ENCODE measurements at regions not wholly inside any gene's neighbourhood (a gene's known extent, or its start where the extent isn't known, plus 50 kb on each side); places are given as distances from the start of the nearest gene placed in this dataset.

DNA sequence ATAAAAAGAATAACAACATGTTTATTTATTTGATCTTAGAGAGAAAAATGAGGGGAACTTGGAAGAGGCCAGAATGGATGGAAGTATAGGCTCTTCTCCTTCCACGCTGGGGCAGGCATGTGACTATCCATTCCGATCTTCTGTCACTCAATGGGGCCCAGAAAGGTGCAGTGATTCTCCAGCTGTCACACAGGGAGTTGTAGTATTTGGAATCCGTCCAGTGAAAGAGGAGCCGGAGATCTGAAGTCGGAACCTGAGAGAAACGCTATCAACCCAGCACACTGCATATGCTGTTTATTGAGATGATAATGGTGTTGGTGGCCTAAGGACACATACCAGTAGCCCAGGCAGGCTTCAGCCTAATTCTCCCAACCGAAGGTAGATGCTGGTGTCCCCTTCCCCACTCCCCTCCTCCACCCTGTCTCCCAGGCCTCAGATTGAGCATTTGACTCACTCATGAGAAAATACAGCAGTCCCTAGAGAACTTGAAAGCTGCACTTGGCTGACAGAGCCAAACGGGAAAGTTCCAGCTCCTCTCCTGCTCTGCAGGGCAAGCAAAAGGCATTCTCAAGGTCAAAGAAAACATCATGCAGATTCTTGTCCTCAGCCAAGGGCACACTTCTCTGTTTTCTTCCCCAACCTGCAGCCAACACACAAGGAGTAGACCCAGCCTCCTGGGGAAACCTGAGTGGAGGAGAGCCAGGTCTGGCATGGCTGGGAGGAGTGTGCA, 100.4 kb downstream of the IRF2BPL start:
- DNase-seq (ENCODE audit: low read depth, low spot score): no peak
- in situ Hi-C loops (cut with HindIII; ENCODE audit: low sequenced_read_pairs): no loop called here
- TF ChIP-seq, protein P1, sequence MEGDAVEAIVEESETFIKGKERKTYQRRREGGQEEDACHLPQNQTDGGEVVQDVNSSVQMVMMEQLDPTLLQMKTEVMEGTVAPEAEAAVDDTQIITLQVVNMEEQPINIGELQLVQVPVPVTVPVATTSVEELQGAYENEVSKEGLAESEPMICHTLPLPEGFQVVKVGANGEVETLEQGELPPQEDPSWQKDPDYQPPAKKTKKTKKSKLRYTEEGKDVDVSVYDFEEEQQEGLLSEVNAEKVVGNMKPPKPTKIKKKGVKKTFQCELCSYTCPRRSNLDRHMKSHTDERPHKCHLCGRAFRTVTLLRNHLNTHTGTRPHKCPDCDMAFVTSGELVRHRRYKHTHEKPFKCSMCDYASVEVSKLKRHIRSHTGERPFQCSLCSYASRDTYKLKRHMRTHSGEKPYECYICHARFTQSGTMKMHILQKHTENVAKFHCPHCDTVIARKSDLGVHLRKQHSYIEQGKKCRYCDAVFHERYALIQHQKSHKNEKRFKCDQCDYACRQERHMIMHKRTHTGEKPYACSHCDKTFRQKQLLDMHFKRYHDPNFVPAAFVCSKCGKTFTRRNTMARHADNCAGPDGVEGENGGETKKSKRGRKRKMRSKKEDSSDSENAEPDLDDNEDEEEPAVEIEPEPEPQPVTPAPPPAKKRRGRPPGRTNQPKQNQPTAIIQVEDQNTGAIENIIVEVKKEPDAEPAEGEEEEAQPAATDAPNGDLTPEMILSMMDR (IDR thresholded peaks at IDR 0.05; ENCODE audit: low read depth, low read length): no peak
- no peak overlapping the region for H3K4me3 ChIP-seq (ENCODE audit: low read depth, low read length)

DNA sequence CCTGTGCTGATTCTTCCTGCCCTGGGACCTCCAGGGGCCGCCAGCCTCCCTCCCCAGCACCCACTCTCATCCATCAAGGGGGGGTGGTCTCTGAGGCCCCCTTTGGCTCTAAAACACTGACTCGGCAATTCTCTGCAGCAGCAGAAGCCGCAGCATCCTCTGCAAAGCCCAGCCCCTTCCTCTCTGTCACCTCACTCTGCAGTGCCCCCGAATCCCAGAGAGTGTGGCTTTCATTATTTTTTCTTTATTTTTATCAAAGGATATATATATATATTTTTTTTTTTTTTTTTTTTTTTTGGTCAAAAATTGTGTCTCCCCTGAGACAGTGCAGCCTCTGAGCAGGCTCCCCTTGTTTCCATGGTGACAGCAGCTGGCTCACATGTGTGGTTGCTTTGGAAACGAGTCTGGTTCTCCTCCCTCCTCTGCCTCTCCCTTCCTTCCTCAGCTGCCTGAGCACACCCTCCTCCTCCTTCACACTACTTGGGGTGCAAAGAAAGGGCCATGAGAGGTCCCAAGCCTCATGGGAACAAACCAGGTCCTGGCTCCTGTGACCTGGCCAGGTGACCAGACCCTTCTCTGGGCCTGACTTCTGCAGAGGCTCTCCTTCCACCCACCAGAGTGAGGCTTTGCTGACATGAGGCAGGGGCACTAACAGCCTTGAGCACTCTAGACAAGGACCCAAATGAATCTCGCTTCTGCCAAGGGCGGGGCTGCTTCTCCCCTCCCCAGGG, 100.5 kb downstream of the LRRC74A start:
- H3K4me3 ChIP-seq (ENCODE audit: low read depth, low read length): no peak overlapping the region
- in situ Hi-C loops (cut with HindIII; ENCODE audit: low sequenced_read_pairs): no loop called here
- TF ChIP-seq, protein P1 (IDR thresholded peaks at IDR 0.05; ENCODE audit: low read depth, low read length): no peak
- DNase-seq (ENCODE audit: low read depth, low spot score): no peak

DNA sequence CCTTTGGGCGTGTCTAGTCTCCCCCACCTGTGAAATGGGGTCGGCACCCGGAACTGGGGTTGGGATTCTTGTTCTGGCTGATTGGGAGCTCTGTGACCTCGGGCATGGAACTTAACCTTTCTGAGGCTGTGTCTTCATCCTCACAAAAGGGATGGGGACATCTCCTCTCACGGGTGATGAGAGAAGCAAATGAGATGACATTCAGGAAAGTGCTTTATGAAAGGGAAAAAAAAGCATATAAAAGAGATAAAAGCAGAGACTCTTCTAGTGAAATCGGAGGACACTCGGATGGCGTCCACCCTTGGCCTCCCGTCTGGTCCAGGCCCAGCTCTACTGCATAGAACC, 98.9 kb downstream of the LRRC74A start:
- DNase-seq (ENCODE audit: low read depth, low spot score): no peak
- TF ChIP-seq, protein P1 (IDR thresholded peaks at IDR 0.05; ENCODE audit: low read depth, low read length): no peak
- in situ Hi-C loops (cut with HindIII; ENCODE audit: low sequenced_read_pairs): no loop called here
- no peak overlapping the region for H3K4me3 ChIP-seq (ENCODE audit: low read depth, low read length)

DNA sequence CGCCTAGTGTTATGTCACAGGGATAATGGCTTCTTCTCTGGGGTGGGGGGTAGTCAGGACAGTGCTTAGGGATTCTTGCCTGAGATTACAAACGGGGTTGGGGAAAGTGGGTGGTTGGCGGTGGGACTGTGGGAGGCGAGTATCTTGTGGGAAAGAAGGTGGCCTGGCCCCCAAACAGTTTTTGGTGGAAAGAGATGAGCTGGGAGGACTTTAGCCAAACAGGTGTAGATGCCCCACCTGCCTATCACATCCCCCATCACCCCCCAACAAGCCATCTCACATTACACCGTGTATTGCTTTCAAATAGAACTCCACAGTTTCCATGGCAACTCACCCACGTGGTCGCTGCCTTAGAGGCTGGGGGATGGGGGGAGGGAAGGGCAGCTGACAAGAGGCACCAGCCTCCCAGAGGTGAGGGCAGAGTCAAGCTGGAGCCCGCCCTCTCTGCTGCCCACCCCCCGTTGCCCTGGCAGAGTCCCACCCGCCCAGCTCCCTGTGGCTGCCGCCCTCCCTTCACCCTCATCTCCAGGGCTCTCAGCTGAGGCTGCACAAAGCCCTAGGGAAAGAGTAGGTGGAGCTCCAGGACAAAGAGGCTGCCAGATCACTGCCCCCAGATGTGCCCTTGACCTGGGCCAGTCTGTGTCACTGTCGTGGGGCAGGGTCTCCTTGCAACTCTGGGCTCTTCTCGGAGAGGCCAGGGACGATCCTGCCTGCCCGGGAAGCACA, 98.3 kb downstream of the LRRC74A start:
- DNase-seq (ENCODE audit: low read depth, low spot score): peak; percentile 44

DNA sequence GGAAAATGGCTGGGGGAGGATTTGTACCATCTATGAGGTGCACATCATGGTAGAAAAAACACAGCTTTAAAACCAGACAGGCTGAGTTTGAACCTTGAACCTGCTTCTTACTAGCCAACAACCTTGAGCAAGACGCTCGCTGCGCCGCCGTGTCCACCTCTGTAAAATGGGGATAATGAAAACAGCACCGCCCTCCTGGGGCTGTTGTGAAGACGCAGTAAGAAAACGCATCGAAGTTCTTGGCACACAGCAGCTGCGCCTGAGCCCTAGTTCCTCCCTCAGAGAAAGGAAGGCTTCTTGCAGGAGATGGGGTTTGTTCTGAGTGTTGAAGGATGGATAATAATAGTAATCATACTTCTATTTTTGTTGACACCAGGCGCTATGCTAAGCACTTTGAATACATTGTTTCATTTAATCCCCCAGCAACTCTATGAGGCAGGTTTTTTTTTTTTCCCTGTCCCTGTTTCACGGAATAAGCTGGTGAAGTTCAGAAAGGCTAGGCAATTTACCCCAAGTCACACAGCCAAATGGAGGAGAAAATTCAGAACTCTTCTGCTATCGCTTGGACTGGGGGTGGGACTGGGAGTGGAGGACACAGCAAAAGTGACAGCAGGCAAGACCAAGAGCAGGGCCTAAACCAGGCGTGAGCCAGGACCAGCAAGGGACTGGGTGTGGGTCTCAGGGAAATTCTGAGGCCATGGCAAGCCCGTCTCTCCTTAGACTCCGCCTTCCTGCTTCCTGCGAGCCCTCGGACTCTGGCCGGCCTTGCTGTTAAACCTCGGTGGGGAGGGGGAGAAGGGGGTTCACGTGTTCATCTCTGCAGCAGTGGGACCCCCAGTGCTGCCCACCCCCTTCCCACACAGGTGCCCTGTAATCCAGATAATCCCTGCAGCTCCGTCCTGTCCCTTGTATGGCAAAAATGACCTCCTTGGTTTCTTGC, 97.5 kb downstream of the LRRC74A start:
- in situ Hi-C loops (cut with HindIII; ENCODE audit: low sequenced_read_pairs): no loop called here
- H3K4me3 ChIP-seq (ENCODE audit: low read depth, low read length): no peak overlapping the region
- TF ChIP-seq, protein P1 (IDR thresholded peaks at IDR 0.05; ENCODE audit: low read depth, low read length): no peak
- no peak for DNase-seq (ENCODE audit: low read depth, low spot score)

More for the DNA sequence above, 98.3 kb downstream of the LRRC74A start:
- H3K4me3 ChIP-seq (ENCODE audit: low read depth, low read length): no peak overlapping the region
- in situ Hi-C loops (cut with HindIII; ENCODE audit: low sequenced_read_pairs): no loop called here
- TF ChIP-seq, protein P1 (IDR thresholded peaks at IDR 0.05; ENCODE audit: low read depth, low read length): no peak

DNA sequence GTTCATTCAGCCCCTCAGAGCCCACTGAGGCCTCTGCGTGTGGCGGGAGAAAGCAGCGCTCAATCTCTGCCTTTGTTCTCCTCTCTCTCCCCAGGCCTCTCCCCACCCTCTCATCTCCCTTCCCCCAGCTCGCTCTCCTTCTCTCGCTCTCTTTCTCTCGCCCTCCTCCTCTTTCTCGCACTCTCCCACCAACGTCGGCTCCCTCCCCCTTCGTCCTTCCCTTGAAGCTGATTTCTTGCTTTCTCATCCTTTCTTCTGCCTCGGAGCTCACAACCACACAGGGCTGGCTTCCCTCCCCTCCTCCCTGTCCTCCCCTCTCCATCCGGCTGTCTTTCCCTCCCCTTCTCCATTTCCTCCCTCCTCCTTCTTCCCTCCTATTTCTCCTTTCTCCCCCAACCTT, 96.4 kb downstream of the LRRC74A start:
- in situ Hi-C loops (cut with HindIII; ENCODE audit: low sequenced_read_pairs): no loop called here
- H3K4me3 ChIP-seq (ENCODE audit: low read depth, low read length): no peak overlapping the region
- TF ChIP-seq, protein P1 (IDR thresholded peaks at IDR 0.05; ENCODE audit: low read depth, low read length): no peak
- peak; percentile 33 for DNase-seq (ENCODE audit: low read depth, low spot score)

All from astrocyte of the spinal cord (primary cell).